HG02759 (cell line): ENCODE measurements at regions not wholly inside any gene's neighbourhood (a gene's known extent, or its start where the extent isn't known, plus 50 kb on each side); places are given as distances from the start of the nearest gene placed in this dataset.

Experiments used
- ATAC-seq: cut with Tn5 transposase; IDR thresholded peaks from one replicate; pipeline ENCODE4 v1.9.1; 2021; ENCODE audit warnings: mild to moderate bottlenecking, moderate library complexity; ENCODE audit not compliant: unreplicated experiment

DNA sequence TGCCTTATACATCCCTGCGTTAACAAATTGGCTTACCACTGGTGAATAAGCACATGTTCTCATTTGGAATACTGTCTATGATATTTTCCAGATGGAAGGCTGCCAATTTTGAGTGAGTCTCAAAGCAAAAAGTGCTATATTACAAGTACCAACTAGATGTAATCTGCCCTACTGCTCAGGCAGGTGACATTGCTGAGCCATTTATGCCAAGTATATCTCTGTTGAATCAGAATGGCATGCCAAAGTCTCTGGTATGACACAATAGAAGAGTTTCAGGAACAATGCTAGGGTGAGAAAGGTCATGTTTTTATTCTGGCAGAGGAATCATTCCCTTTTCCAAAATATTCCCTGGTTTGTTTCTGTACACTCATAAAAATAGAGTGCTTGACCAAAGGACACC, 356.5 kb downstream of the CDH9 start:
- ATAC-seq: no peak

DNA sequence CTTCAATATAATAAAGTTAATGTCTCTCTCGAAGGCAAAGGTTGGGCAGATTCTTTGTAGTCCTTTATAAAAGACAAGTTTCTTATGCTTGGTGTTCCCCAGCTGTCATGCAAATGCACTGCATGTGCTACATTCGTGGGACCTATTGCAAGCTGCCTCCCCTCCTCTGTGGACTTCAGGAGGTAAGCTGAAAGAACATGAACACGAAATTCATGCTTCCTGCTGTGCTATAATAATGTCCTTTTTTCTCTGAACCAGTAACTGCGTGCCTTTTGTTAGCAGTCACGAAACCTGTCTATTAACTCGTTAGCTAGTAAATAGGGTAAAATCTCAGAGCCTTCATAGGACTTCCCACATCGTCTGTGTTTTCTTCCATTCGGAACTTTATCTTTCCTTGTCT, 363.5 kb downstream of the CDH9 start:
- ATAC-seq: no peak

DNA sequence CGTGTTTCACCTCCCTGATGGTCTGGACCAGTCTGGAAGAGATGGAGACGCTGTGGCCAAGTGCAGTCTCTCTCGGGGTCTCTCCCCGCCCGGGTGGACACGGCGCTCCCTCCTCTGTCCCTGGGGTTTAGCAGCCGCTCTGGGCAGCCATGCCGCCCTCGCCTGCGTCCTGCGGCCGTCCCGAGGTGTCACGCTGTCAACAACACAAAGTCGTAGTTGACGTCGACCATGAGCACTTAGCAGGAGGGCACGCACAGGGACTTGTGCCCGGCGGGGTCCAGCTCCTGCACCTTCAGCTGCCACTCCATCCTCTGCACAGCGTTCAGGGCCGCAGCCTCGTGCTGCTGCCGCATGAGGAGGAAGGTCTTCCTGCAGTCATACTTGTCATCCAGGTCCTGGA, 368.9 kb downstream of the CDH9 start:
- no peak for ATAC-seq

DNA sequence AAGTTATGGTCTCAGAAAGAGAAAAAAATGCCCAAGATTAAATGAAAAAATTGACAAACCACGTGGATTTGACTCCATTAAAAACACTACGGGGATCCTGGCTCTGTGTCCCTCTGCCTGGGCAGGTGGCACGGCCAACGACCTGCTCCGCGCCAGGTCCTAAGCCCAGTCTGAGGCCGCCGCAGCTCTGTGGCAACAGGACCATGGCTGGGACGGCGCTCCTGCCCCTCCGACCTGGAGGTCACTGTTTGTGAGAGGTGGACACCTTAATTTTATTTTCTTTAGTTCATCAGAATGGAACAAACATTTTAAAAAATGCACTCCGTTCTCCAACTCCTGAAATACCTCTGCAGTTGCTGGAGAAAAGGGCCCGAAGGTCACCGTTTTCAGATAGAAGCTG, 369.4 kb downstream of the CDH9 start:
- ATAC-seq: no peak

DNA sequence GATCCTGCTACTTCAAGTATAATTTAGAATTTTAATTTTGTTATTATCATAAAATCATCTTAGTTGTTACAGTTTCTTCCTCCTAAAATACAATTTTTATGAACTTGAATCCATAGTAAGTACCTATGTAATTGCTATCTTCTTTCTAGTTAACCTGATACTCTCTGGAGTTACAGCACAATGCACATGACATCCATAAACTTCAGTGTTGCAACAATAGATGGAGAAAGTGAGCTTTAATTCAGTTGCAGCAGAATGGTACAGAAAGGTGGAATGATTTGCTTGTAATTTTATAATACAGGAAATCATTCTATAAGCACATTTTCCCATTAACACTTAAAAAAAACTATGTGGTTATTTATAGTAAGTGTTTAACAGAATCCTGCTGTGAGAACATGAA, 372.0 kb downstream of the CDH9 start:
- no peak for ATAC-seq

DNA sequence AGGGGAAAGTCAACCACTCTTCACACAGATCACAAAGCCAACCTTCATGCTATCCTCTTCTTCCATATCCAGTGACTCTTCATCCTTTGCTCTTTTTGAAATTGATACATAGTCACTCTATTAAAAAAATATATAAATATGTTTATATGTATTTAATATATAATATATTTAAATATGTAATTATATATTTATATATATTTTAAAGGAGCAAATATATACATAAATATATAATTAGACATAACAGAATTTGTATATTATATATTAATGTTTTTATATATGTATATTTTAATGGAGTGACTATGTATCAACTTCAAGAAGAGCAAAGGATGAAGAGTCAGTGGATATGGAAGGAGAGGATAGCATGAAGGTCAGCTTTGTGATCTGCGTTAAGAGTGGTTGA, 374.9 kb downstream of the CDH9 start:
- ATAC-seq: no peak

DNA sequence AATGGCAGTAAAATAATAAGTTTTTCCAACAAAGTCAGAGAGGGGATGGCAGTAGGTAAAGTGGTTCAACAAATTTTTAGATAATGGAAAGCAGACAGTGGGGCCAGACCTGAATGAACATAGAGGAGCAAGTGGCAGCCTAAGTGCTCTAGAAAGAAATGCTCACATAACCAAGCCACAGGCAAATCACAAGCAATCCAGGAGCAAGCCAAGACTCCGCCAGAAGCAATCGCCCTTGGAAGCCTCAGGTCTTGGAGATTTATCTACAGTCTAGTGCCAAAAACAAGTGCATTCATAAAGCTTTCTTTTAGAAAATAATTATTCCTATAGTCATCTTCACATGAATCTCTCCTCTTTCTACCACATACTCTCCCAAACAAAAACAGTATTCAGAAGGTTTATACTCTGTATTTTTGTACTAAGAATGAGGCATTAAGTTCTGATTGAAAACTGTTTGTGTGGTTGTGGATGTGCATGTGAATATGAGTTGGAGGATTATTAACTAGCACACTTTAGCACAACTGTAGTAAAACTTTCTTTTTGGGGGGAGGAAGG, 375.5 kb downstream of the CDH9 start:
- no peak for ATAC-seq

DNA sequence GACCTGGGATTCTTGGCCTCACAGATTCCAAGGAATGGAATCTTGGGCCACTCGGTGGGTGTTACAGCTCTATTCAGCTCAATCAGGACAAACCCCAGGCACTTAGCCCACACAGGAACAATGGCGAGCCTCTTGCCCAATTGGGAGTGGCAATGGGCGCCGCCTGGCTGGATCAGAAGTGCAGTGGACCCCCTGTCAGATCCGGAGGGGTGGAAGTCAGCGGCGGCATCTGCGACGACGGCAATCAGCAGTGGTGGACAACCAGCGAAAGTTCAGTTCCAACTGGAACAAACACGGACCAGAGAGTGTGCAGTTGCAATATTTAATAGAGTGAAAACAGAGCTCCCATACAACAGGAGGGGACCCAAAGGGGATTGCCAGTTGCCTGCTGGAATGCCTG, 378.3 kb downstream of the CDH9 start:
- ATAC-seq: no peak

DNA sequence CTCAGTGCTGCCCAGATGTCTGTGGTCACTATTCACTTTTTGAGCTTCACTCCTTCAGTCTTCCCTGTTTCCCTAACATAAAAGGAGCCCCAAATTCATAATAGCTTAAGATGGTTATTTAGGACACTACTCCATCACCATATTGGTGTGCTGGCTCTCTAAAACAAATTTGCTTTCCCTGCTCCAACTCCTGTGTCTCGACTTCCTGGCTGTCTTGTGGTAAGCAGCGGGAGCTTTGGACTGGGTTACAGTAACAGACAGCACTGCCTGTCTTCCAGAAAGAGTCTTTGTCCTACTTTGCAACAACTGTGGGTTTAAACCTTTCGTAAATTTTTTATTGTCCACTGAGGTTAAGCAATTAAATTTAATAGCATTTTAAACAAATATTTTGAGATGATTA, 389.4 kb downstream of the CDH9 start:
- ATAC-seq: no peak

DNA sequence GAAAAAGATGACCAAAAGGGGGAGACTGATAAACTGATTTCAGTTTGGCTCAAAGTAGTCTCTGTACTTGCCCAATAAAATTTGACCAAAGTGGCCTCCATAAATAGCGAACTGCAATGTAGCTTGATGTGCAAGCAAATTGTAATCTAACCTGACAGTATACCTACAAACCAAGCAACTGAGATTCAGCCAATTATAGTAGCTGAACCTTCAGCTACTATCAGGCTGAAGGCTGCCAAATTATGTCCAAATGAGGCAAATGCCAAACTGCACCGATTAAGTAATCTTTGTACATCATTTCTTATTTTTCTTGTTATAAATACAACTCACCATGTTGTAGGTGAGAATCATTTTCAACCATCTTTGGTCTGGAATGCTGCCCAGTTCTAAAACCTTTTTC, 390.6 kb downstream of the CDH9 start:
- no peak for ATAC-seq

DNA sequence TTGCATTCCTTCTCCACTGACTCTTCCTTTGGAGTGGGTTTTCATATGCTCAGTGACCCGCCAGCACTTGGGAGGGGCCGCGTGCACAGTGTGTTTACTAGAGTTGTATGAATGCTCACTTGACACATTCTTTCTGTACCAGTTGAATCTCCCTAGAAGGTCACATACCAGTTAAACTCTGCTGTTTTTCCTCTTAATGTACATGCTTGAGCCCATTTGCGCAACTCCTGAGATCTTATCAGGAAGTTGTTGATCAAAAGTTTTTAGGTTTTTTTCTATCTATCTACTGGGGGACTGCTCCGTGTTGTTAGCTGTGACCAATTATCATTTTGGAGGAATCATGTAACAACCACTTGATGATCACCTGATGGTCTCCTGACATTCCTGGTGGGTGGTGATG, 392.7 kb downstream of the CDH9 start:
- ATAC-seq: no peak

DNA sequence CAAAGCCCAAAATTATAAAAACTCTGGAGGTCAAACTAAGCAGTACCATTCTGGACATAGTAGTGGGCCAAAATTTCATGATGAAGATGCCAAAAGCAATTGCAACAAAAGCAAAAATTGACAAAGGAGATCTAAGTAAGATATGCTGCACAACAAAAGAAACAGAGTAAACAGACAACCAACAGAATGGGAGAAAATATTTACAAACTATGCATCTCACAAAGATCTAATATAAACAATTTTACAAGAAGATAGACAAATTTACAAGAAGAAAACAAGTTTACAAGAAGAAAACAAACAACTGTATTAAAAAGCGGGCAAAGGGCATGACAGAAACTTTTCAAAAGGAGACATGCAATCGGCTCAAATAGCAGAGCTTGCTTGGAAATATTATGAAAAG, 396.9 kb downstream of the CDH9 start:
- ATAC-seq: no peak

DNA sequence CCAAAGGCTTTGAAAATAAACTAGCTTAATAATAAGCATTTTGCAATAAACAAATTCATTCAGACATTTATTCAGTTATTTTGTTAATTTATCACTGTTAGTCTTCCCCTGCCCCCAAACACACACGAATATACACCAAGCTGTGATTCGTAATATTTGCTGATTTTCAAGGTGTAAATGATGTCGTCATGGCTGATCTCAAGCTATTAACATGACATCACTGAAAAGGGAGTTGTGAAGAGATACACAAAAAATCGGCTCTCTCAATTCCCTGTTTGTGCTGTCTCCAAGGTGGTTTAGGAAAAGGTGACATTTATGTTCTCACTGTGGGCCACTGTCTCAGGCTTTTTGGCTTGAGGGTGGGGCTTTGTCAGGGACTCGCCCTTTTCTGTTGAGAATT, 413.3 kb downstream of the CDH9 start:
- no peak for ATAC-seq

DNA sequence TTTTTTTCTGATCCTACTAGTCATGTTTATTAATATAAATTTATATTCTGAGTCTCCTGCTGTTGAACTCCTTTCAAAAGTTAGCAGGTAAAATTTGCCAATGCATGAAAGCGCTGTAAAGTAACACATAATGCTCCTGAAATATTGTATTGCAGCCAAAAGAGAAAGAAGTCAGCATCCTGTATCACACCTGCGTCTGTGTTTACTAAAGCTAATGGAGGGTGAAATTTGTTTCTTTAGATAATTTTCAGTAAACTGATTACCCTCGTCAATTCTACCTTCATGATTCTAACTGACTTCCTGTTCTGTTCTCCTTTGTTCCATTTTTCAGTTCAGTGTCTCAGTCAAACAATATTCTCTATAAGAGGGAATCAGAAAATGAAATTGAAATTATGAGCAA, 415.4 kb downstream of the CDH9 start:
- ATAC-seq: no peak

DNA sequence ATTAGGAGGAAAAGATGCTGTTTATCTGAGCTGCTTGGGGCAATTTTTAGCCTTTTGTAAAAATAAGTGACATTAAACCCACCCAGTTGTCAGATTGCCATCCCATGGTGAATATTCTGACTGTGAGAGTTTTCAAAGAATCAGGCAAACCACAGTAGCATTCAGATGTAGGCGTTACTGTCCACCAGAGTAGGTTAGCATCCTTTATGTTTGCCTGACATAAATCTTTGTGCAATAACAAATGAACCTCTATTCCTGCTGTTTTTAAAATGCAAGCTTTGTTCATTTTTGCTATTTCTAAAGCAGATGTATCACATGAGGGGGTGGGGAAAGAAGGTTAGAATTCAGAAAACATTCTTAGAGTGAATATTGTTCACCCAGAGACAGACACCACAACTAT, 427.8 kb downstream of the CDH9 start:
- no peak for ATAC-seq

DNA sequence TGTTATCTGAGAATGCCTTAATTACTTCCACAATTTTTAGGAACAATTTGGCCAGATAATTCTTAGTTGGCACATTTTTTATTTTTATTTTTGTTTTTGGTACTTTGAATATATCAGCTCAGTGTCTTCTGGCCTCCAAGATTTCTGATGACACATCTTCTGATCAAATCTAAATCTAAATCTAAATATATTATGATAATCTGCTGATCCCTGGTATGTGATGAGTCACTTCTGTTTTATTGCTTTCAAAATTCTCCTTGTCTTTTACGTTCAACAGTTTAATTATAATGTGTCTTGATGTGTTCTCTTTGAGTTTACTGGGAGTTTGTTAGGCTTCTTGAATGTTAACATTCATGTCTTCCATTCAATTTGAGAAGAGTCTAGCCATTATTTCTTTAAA, 436.8 kb downstream of the CDH9 start:
- ATAC-seq: no peak

DNA sequence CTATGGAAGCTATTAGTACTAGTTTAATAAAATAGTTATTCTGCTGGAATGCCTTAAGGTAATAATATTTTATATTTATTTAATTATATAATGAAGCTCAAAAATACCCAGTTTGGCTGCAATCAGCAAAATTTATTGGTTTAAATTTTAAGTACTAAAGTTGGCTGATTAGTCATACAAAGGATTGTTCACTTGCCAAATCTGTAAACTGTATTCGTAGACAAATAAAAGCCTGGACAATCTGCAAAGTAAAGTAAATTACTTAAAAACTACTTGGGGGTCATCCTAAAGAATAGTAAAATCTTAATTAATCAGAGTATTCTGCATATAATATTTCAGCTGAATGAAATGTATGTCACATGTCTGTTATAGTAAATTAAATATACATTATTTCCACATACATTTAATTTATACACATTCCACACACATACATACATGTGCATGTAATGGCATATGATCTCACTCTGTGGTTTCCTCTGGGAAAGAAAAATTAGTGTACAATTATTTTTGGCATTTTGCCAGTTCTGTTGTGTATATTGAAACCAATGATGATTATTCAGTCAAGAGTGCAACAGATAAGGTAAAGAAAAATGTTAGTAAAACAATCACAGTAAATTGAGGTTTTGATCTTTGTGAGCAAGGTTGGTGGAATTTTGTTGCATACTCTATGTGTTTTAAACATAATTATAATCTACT, 455.9 kb downstream of the CDH9 start:
- ATAC-seq: no peak

DNA sequence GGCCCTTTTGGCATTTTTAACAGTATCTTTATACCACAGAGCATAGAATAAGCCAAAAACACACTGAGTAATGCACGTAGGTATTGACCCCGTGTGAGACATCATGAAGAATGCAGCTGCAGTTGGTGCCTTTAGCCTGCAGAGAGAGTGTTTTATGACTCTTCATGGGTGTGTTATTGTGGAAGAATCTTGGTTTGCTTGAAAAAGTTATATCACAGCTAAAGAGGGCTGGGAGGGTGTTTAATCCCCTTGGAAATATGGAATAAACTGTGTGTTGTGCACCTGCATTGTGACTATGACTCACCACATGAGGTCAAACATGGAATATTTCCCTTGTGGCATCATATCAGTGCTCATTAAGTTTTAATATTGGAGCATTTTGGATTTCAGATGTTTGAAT, 458.7 kb downstream of the CDH9 start:
- ATAC-seq: no peak

DNA sequence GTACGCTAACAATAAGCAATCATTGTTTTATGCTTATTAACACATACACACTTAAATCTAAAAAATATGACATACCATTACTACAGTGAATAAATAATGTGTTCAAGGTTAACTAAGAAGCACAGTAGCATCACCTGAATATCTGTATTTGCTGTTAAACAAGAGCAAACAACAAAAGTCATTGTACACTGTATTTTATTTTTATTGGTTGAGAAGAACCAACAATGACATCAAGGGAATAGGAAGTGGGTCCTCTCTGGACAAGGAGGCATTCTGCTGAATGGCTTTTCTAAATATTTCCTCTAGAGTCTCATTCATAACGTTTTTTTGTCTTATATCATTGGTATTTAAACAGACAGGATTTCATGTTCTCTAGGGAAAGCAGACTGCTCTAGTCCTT, 460.4 kb downstream of the CDH9 start:
- ATAC-seq: no peak

DNA sequence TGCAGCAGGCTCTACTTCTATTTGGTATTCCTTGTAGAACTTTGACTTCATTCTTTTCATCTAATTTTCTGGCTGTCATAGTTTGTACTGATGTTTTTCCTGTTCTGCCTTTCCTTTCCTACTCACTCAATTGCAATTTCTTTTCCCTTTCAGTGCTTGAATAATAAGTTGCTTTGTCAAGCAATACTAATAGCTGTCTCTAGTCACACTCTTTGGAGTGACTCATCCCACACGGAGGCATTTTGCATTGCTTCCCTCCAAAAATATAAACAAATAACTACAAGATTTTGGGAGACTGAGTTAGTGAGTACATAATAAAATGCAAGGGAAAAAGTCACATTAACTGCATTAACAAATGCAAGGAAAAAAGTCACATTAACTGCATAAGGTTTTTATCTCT, 465.9 kb downstream of the CDH9 start:
- no peak for ATAC-seq

DNA sequence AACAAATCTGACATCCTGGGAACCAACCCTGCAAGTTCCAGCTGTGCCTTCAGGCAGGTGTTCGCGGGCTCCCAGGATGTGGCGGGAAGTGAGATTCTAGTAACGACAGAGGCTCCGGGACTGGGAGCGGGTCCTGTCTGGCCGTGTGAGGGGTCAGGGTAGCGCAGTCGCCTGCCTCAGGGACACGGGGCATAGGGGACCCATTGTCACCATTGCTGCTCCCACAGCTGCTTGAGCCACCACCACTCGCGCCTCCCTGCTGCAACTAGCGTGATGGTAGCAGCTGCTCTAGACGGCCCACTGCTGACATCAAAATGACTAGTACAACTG, 468.5 kb downstream of the CDH9 start:
- no peak for ATAC-seq

DNA sequence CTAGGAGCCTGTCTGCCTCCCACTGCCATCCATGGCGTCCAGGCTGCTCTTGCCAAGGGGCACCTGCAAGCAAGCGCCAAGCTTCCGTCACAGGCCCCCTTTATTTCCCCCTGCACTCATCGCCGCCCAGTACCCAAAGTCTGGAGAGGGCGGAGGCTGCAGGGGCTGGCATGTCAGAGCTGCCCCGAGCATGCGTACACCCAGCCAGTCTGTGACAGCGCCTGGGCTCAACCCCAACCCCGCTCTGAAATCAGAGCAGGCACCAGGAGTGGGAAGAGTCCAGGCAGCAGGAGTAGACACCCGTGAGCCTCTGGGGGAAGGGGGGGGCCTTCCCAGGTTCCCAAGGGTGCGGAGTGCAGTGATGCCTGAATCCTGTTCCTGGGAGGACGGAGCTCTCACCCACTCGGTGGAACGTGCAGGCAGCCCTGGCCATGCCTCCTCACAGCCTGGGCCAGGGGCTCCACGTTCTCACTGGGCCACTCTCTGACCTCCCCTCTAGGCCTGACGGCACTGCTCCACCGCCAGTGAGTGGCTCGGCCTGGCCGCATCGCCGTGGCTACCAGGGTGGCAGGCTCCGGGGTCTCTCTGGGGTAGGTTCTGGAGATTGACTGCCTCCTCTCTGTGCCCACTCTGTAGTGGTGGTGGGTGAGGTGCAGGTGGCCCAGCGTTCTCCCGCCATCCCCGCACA, 469.0 kb downstream of the CDH9 start:
- no peak for ATAC-seq

DNA sequence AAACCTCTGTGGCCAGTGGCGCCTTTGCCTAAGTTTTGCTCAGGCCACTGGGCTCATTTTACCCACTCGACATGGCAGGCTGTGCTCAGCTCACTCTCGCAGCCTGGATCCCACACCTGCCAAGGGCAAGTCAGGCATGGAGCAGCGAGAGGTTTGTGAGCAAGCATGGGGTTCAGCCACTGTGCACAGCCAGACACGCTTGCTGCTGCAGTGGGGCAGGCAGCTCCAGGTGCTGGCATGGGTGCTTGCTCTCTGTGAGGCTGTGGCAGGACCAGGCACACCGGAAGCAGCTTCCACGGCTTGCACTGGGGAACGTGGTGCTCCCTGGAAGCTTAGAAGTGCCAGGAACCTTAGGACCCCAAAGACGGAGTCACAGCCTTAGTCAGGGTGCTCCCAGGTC, 470.1 kb downstream of the CDH9 start:
- ATAC-seq: no peak
